CD4-positive, alpha-beta T cell (primary cell): ENCODE measurements at regions not wholly inside any gene's neighbourhood (a gene's known extent, or its start where the extent isn't known, plus 50 kb on each side); places are given as distances from the start of the nearest gene placed in this dataset.

Source experiments
- ATAC-seq: fragments of 200-7000 bp; cut with Tn5 transposase; one replicate; pipeline ENCODE4 v1.10.0; 2022; ENCODE audit warnings: mild to moderate bottlenecking; ENCODE audit not compliant: poor library complexity
- CTCF ChIA-PET: fragments of 350-600 bp; sonication (Branson Sonifier 250); formaldehyde crosslinking; loops from one replicate; lab custom pipeline; 2021; ENCODE audit warnings: antibody characterized with exemption, inconsistent platforms; lab: Charles Lee
- POLR2A ChIA-PET: fragments of 350-600 bp; sonication (Branson Sonifier 250); formaldehyde crosslinking; loops from one replicate; lab custom pipeline; 2021; ENCODE audit warnings: antibody characterized with exemption, inconsistent platforms; lab: Charles Lee
- DNase-seq, 14 experiments: peaks; one replicate each; pipeline ENCODE4 v3.0.0-alpha.2; 2013 to 2020; ENCODE audit warnings: mixed read lengths in 2 of 14
- H3K27ac ChIP-seq, 2 donors: one replicate each; pipeline versions ENCODE4 v1.5.1 to v1.7.0; 2013; ENCODE audit warnings: low read length in 2 of 2, low read depth in 1 of 2, mild to moderate bottlenecking in 1 of 2
- H3K27me3 ChIP-seq, 2 experiments: 1 replicate in 1 of 2; 2 replicates in 1 of 2; pipeline versions ENCODE4 v1.6.1 to v1.7.0; 2013; ENCODE audit warnings: low read length in 2 of 2, control low read depth in 1 of 2, mild to moderate bottlenecking in 1 of 2, moderate library complexity in 1 of 2; ENCODE audit not compliant: insufficient read depth in 2 of 2, control insufficient read depth in 1 of 2
- H3K36me3 ChIP-seq: one replicate; pipeline ENCODE4 v1.6.1; 2013; ENCODE audit warnings: low read length, control low read depth; ENCODE audit not compliant: insufficient read depth
- H3K4me1 ChIP-seq: one replicate; pipeline ENCODE4 v1.6.1; 2013; ENCODE audit warnings: low read length, control low read depth; ENCODE audit not compliant: insufficient read depth
- H3K4me3 ChIP-seq: one replicate; pipeline ENCODE4 v1.5.1; 2013; ENCODE audit warnings: mild to moderate bottlenecking, low read length, moderate library complexity
- H3K9me3 ChIP-seq, 2 experiments: 1 replicate in 1 of 2; 2 replicates in 1 of 2; pipeline versions ENCODE4 v1.6.1 to v1.7.0; 2013; ENCODE audit warnings: low read length in 2 of 2, mild to moderate bottlenecking in 2 of 2, control low read depth in 1 of 2, moderate library complexity in 1 of 2; ENCODE audit not compliant: control insufficient read depth in 1 of 2, insufficient read depth in 1 of 2
- H3K27ac Mint-ChIP-seq: one replicate; pipeline ENCODE4 v1.8.0; 2020; ENCODE audit warnings: mixed read lengths
- H3K27me3 Mint-ChIP-seq: one replicate; pipeline ENCODE4 v1.8.0; 2021; ENCODE audit warnings: mixed read lengths
- H3K36me3 Mint-ChIP-seq: one replicate; pipeline ENCODE4 v1.8.0; 2021; ENCODE audit warnings: low read depth, mixed read lengths
- H3K4me1 Mint-ChIP-seq: one replicate; pipeline ENCODE4 v1.8.0; 2021; ENCODE audit warnings: low read depth, mixed read lengths
- H3K4me3 Mint-ChIP-seq: one replicate; pipeline ENCODE4 v1.8.0; 2020; ENCODE audit warnings: mild to moderate bottlenecking, mixed read lengths
- H3K9me3 Mint-ChIP-seq: one replicate; pipeline ENCODE4 v1.8.0; 2020; ENCODE audit warnings: mixed read lengths
- intact Hi-C, 2 experiments: fragments of 100-400 bp; cut with DNase I in 1 of 2; cut with micrococcal nuclease in 1 of 2; formaldehyde crosslinking; loops; one replicate each; pipeline versions ENCODE4 v1.15.1 to v1.9.0; 2023 to 2025; cut with DNase I, micrococcal nuclease
- TF ChIP-seq, protein P1 (sequence below): fragments of 200-600 bp; IDR thresholded peaks from one replicate; pipeline ENCODE4 v1.8.0; 2022; ENCODE audit warnings: antibody characterized with exemption, mild to moderate bottlenecking

DNA sequence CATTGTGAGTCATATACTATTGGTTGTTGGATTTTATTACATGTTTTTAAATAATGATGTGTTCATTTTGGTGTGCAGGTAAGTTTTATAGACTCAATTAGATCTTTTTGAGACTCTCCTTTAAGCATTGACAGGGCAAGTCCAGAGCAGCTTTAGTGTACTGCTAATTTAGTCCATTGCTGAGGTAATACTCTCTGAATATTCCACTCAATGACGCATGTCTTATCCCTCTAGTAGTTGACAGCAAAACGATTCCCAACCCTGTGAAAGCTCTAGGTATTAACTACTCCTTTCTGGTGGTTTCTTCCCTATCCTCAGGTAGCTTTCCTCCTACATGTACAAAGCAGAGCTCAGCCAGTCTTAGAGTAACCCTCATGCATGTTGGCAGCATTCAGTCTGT lies 373.5 kb upstream of the MAP3K7 start:
- ChIA-PET POLR2A (no interaction called here), CTCF (no interaction called here)
- H3K4me1 ChIP-seq = no peaks in the 10 kb centered on the region
- H3K27me3 ChIP-seq = no peaks in the 10 kb centered on the region
- peaks cover 7% of the 10 kb centered on the region for H3K27me3 Mint-ChIP-seq
- DNase-seq (no peak), ATAC-seq (no peak)
- H3K27ac ChIP-seq = no peak overlapping the region
- no peaks in the 10 kb centered on the region for H3K36me3 ChIP-seq
- no peaks in the 10 kb centered on the region for H3K36me3 Mint-ChIP-seq
- TF ChIP-seq, protein P1, sequence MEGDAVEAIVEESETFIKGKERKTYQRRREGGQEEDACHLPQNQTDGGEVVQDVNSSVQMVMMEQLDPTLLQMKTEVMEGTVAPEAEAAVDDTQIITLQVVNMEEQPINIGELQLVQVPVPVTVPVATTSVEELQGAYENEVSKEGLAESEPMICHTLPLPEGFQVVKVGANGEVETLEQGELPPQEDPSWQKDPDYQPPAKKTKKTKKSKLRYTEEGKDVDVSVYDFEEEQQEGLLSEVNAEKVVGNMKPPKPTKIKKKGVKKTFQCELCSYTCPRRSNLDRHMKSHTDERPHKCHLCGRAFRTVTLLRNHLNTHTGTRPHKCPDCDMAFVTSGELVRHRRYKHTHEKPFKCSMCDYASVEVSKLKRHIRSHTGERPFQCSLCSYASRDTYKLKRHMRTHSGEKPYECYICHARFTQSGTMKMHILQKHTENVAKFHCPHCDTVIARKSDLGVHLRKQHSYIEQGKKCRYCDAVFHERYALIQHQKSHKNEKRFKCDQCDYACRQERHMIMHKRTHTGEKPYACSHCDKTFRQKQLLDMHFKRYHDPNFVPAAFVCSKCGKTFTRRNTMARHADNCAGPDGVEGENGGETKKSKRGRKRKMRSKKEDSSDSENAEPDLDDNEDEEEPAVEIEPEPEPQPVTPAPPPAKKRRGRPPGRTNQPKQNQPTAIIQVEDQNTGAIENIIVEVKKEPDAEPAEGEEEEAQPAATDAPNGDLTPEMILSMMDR = no peak
- no peak overlapping the region for H3K4me3 Mint-ChIP-seq
- H3K4me1 Mint-ChIP-seq = no peaks in the 10 kb centered on the region
- intact Hi-C loops = no loop called here
- H3K4me3 ChIP-seq = no peak overlapping the region
- no peak overlapping the region for H3K27ac Mint-ChIP-seq
- H3K9me3 ChIP-seq = no peaks in the 10 kb centered on the region
- no peaks in the 10 kb centered on the region for H3K9me3 Mint-ChIP-seq

- TF ChIP-seq, protein P1 = no peak
- Mint-ChIP-seq H3K4me1 (no peaks in the 10 kb centered on the region), H3K36me3 (no peaks in the 10 kb centered on the region), H3K9me3 (no peaks in the 10 kb centered on the region), H3K4me3 (no peak overlapping the region), H3K27me3 (peaks cover 4% of the 10 kb centered on the region), H3K27ac (no peak overlapping the region)
- Histone ChIP-seq H3K4me1 (no peaks in the 10 kb centered on the region), H3K36me3 (no peaks in the 10 kb centered on the region), H3K4me3 (no peak overlapping the region), H3K27me3 (no peaks in the 10 kb centered on the region), H3K9me3 (no peaks in the 10 kb centered on the region), H3K27ac (no peak overlapping the region)
- intact Hi-C loops = no loop called here
- no peak for DNase-seq
- CTCF ChIA-PET = no interaction called here
- no peak for ATAC-seq
- POLR2A ChIA-PET = no interaction called here
These were observed 368.4 kb upstream of the MAP3K7 start for GRCh38 chr6:90955246-90955645.

- Mint-ChIP-seq H3K4me3 (no peak overlapping the region), H3K9me3 (no peaks in the 10 kb centered on the region), H3K27me3 (peaks cover 4% of the 10 kb centered on the region), H3K27ac (no peak overlapping the region), H3K36me3 (no peaks in the 10 kb centered on the region), H3K4me1 (no peaks in the 10 kb centered on the region)
- intact Hi-C loops = no loop called here
- no peaks in the 10 kb centered on the region for H3K9me3 ChIP-seq
- H3K27me3 ChIP-seq = no peaks in the 10 kb centered on the region
- H3K36me3 ChIP-seq = no peaks in the 10 kb centered on the region
- H3K4me1 ChIP-seq = no peaks in the 10 kb centered on the region
- TF ChIP-seq, protein P1 = no peak
- ATAC-seq (no peak), DNase-seq (no peak)
- H3K27ac ChIP-seq = no peak overlapping the region
- CTCF ChIA-PET = interaction anchor here (0.8 kb wide), 1 partner anchor 13 kb away, joined by 3 read pairs; no protein-coding TSS in a partner anchor
- H3K4me3 ChIP-seq = no peak overlapping the region
- POLR2A ChIA-PET = no interaction called here
These were observed 366.7 kb upstream of the MAP3K7 start for GRCh38 chr6:90953405-90954161.
